Urinary bladder (tissue), 3 donors: ENCODE measurements at regions not wholly inside any gene's neighbourhood (a gene's known extent, or its start where the extent isn't known, plus 50 kb on each side); places are given as distances from the start of the nearest gene placed in this dataset.

Experiments used
- DNase-seq: peaks from one replicate; pipeline ENCODE4 v3.0.0-alpha.2; 2015; ENCODE audit errors: extremely low spot score
- H3K27ac ChIP-seq: one replicate; pipeline ENCODE4 v1.5.1; 2013; ENCODE audit warnings: low read depth, mild to moderate bottlenecking, moderate library complexity
- H3K36me3 ChIP-seq: one replicate; pipeline ENCODE4 v1.6.1; 2013; ENCODE audit warnings: mild to moderate bottlenecking, moderate library complexity; ENCODE audit not compliant: insufficient read depth
- H3K4me1 ChIP-seq: one replicate; pipeline ENCODE4 v1.6.1; 2013; ENCODE audit warnings: mild to moderate bottlenecking, moderate library complexity; ENCODE audit not compliant: insufficient read depth
- H3K4me3 ChIP-seq: one replicate; pipeline ENCODE4 v1.5.1; 2013; ENCODE audit warnings: low read depth, low read length
- WGBS: extraction: QIAGEN DNeasy Blood & Tissue Kit; methylation state at CpG from one replicate; pipeline ENCODE4 v1.1.7; 2013; 5-methylcytosine and 5-hydroxymethylcytosine counted together
- donor health status: healthy with polysubstance abuse.
- donor health status: healthy.

- H3K4me3 ChIP-seq: no peak overlapping the region
- WGBS: 76% methylated on average over 2 of the region's 2 CpGs
- no peak overlapping the region for H3K27ac ChIP-seq
- DNase-seq: no peak
- H3K4me1 ChIP-seq: no peaks in the 10 kb centered on the region
- H3K36me3 ChIP-seq: no peaks in the 10 kb centered on the region
Observed at GRCh38 chr7:67754651-67755050, 758.0 kb downstream of the TYW1 start.

- Histone ChIP-seq H3K4me3 (no peak overlapping the region), H3K27ac (no peak overlapping the region), H3K36me3 (no peaks in the 10 kb centered on the region), H3K4me1 (no peaks in the 10 kb centered on the region)
- WGBS: 85% methylated on average over 3 of the region's 3 CpGs
- no peak for DNase-seq
Observed at GRCh38 chr7:67758551-67758950, 761.9 kb downstream of the TYW1 start.

- Histone ChIP-seq H3K4me3 (no peak overlapping the region), H3K27ac (no peak overlapping the region), H3K4me1 (no peaks in the 10 kb centered on the region), H3K36me3 (no peaks in the 10 kb centered on the region)
- WGBS: 96% methylated on average over 1 of the region's 1 CpG
- DNase-seq: no peak
Observed at GRCh38 chr7:67760971-67761370, 764.3 kb downstream of the TYW1 start.

- no peak for DNase-seq
- 85% methylated on average over 4 of the region's 4 CpGs for WGBS
Observed at GRCh38 chr7:67762516-67762915, 765.9 kb downstream of the TYW1 start.

GRCh38 chr7:67764289-67764688 is 767.7 kb downstream of the TYW1 start:
- 55% methylated on average over 4 of the region's 4 CpGs for whole genome bisulfite sequencing
- no peak overlapping the region for H3K4me3 ChIP-seq
- H3K27ac ChIP-seq: no peak overlapping the region
- no peak for DNase-seq
- no peaks in the 10 kb centered on the region for H3K36me3 ChIP-seq
- H3K4me1 ChIP-seq: no peaks in the 10 kb centered on the region

More at GRCh38 chr7:67762516-67762915, 765.9 kb downstream of the TYW1 start:
- Histone ChIP-seq H3K4me3 (no peak overlapping the region), H3K4me1 (no peaks in the 10 kb centered on the region), H3K36me3 (no peaks in the 10 kb centered on the region), H3K27ac (no peak overlapping the region)

- Histone ChIP-seq H3K4me1 (no peaks in the 10 kb centered on the region), H3K4me3 (no peak overlapping the region), H3K36me3 (no peaks in the 10 kb centered on the region), H3K27ac (no peak overlapping the region)
- DNase-seq: no peak
- 88% methylated on average over 6 of the region's 6 CpGs for WGBS
Observed at GRCh38 chr7:67765481-67766175, 769.0 kb downstream of the TYW1 start.

GRCh38 chr7:67766906-67767410 is 770.3 kb downstream of the TYW1 start:
- no peaks in the 10 kb centered on the region for H3K36me3 ChIP-seq
- no peak for DNase-seq
- no peak overlapping the region for H3K4me3 ChIP-seq
- H3K4me1 ChIP-seq: no peaks in the 10 kb centered on the region
- WGBS: 93% methylated on average over 4 of the region's 4 CpGs
- no peak overlapping the region for H3K27ac ChIP-seq

GRCh38 chr7:67771846-67772605 is 775.4 kb downstream of the TYW1 start:
- Histone ChIP-seq H3K36me3 (no peaks in the 10 kb centered on the region), H3K27ac (no peak overlapping the region), H3K4me1 (no peaks in the 10 kb centered on the region), H3K4me3 (no peak overlapping the region)
- WGBS: 76% methylated on average over 15 of the region's 15 CpGs
- no peak for DNase-seq

GRCh38 chr7:67773081-67773480 is 776.4 kb downstream of the TYW1 start:
- H3K36me3 ChIP-seq: no peaks in the 10 kb centered on the region
- 40% methylated on average over 6 of the region's 6 CpGs for WGBS
- H3K27ac ChIP-seq: no peak overlapping the region
- H3K4me3 ChIP-seq: no peak overlapping the region
- no peaks in the 10 kb centered on the region for H3K4me1 ChIP-seq
- no peak for DNase-seq

- no peak overlapping the region for H3K27ac ChIP-seq
- no peaks in the 10 kb centered on the region for H3K4me1 ChIP-seq
- no peak overlapping the region for H3K4me3 ChIP-seq
- H3K36me3 ChIP-seq: no peaks in the 10 kb centered on the region
- DNase-seq: peak; percentile 29
- 78% methylated on average over 3 of the region's 3 CpGs for WGBS
Observed at GRCh38 chr7:67777119-67777518, 780.5 kb downstream of the TYW1 start.

- 83% methylated on average over 7 of the region's 7 CpGs for WGBS
- Histone ChIP-seq H3K4me1 (no peaks in the 10 kb centered on the region), H3K36me3 (no peaks in the 10 kb centered on the region), H3K4me3 (no peak overlapping the region), H3K27ac (no peak overlapping the region)
- DNase-seq: no peak
Observed at GRCh38 chr7:67781841-67782240, 785.2 kb downstream of the TYW1 start.

GRCh38 chr7:67786021-67786420 is 789.4 kb downstream of the TYW1 start:
- Histone ChIP-seq H3K4me3 (no peak overlapping the region), H3K36me3 (no peaks in the 10 kb centered on the region), H3K27ac (no peak overlapping the region), H3K4me1 (no peaks in the 10 kb centered on the region)
- no peak for DNase-seq
- WGBS: 88% methylated on average over 6 of the region's 6 CpGs

- Histone ChIP-seq H3K27ac (no peak overlapping the region), H3K4me3 (no peak overlapping the region), H3K36me3 (no peaks in the 10 kb centered on the region), H3K4me1 (no peaks in the 10 kb centered on the region)
- DNase-seq: peak; percentile 26
- WGBS: 27% methylated on average over 11 of the region's 11 CpGs
Observed at GRCh38 chr7:67788669-67789068, 792.0 kb downstream of the TYW1 start.

- Histone ChIP-seq H3K4me3 (no peak overlapping the region), H3K4me1 (no peaks in the 10 kb centered on the region)
- WGBS: 78% methylated on average over 3 of the region's 3 CpGs
Observed at GRCh38 chr7:67791918-67792317, 795.3 kb downstream of the TYW1 start.

More at GRCh38 chr7:67791918-67792317, 795.3 kb downstream of the TYW1 start:
- H3K36me3 ChIP-seq: no peaks in the 10 kb centered on the region
- no peak for DNase-seq
- H3K27ac ChIP-seq: no peak overlapping the region
